ENCODE measurements at regions not wholly inside any gene's neighbourhood (a gene's known extent, or its start where the extent isn't known, plus 50 kb on each side); places are given as distances from the start of the nearest gene placed in this dataset.

GRCh38 chr12:124505001-124505818, 62.2 kb downstream of the NCOR2 start:
- TF ChIP-seq ETV6 (conservative IDR thresholded peaks at IDR 0.05 in 1 of 2, IDR thresholded peaks at IDR 0.05 in 1 of 2; ENCODE audit: borderline replicate concordance in 1 of 2, low read depth in 1 of 2) (no peak), CTCF (IDR thresholded peaks at IDR 0.05 in 2 of 3, conservative IDR thresholded peaks at IDR 0.05 in 1 of 3; ENCODE audit: control insufficient read depth in 2 of 3, extremely low read depth in 1 of 3, insufficient read depth in 1 of 3, low read depth in 3 of 3, low read length in 3 of 3) (no peak), HDAC6 (IDR thresholded peaks at IDR 0.05; ENCODE audit: unreplicated experiment) (no peak), TCF7 (IDR thresholded peaks at IDR 0.05; ENCODE audit: borderline replicate concordance) (no peak), USF1 (IDR thresholded peaks at IDR 0.05; ENCODE audit: borderline replicate concordance, extremely low read length, insufficient read depth, low read depth, low read length) (no peak), SP1 (IDR thresholded peaks at IDR 0.05; ENCODE audit: low read depth, low read length) (no peak), PBX3 (IDR thresholded peaks at IDR 0.05; ENCODE audit: insufficient replicate concordance, low read depth, low read length) (no peak), TCF3 (IDR thresholded peaks at IDR 0.05; ENCODE audit: borderline replicate concordance, insufficient read depth, low read depth, low read length) (no peak), MAX (IDR thresholded peaks at IDR 0.05; ENCODE audit: low read depth, low read length) (no peak), ATF7 (IDR thresholded peaks at IDR 0.05; ENCODE audit: low read depth) (no peak)

Measured in GM12878 (cell line).